GM18867 (cell line): ENCODE measurements at regions not wholly inside any gene's neighbourhood (a gene's known extent, or its start where the extent isn't known, plus 50 kb on each side); places are given as distances from the start of the nearest gene placed in this dataset.
A peak's percentile ranks its signal among the peaks of the same experiment; 100 is the strongest.
"Not testable (repeated sequence)": the region's sequence is repeated elsewhere in the genome, so short reads cannot be mapped to it uniquely, and the experiment has no call there.

Experiments used
- ATAC-seq: cut with Tn5 transposase; IDR thresholded peaks from one replicate; pipeline ENCODE4 v1.9.1; 2021; ENCODE audit warnings: mild to moderate bottlenecking, moderate library complexity; ENCODE audit not compliant: unreplicated experiment

DNA sequence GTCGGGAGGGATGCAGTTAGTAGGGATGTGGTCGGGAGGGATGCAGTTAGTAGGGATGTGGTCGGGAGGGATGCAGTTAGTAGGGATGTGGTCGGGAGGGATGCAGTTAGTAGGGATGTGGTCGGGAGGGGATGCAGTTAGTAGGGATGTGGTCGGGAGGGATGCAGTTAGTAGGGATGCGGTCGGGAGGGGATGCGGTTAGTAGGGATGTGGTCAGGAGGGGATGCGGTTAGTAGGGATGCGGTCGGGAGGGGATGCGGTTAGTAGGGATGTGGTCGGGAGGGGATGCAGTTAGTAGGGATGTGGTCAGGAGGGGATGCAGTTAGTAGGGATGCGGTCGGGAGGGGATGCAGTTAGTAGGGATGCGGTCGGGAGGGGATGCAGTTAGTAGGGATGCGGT lies 96.2 kb downstream of the BDH1 start:
- ATAC-seq, result not testable (repeated sequence)

- ATAC-seq, result no peak
Measured at GRCh38 chr3:197458906-197459470, 96.8 kb downstream of the BDH1 start.

DNA sequence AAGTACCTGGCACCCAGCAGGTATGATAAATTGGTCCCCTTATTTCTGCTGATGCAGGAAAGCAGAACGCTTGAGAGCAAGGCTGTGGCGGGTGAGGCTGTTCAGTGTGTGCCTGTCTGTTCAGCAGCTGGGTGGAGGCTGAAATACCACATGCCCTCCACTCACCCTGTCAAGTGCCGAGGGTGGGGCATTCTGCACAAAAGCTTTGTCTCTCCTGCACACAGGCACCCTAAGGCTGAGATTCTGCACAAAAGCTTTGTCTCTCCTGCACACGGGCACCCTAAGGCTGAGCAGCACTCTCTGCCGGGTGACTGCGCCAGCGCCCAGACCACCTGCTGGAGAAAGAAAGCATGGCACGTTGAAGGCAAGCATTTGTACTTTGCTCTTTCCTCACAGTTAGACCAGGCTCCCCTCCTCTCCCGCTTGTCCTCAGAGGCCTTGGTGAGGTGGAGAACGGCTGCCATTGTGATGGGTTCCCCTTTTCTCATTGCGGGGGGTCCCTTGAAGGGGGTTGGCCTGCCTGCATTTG lies 97.5 kb downstream of the BDH1 start:
- ATAC-seq, result peak; percentile 61

DNA sequence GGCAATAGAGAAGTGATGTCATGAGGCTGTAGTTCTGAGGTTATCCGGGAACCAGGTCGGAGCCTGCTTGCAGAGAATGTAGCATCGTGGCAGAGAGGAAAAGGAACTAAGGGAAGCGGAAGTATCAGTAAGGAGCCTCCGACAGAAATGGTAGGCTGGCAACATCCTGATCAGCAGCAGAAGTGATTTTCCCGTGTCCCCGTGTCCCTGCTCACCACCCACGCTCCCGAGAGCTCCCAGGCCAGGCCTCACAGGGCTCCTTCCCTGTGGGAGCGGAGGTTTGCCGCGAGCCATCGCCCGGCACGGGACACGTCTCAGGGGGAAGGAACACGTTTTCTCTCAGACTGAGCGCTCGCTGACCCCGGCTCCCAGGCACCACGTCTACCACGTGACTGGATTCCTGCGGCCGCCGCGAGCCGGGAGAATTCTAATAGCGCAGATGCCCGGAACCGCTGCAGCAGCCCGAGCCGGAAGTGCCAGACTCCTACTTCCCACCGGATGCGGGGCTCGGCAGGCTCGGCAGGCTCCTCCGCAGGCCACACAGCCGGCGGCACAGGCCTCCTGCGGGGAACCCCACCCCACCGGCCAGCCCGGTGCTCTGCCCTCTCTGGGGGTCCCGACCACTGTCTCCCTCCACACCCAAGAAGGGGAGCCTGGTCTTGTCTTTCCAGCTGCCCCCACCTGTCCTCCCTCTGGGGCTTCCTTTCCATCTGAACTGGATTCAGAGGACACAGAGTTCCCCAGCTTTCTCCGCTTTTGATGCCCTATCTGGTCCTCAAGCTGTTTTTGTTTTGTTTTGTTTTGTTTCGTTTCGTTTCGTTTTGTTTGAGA lies 99.3 kb downstream of the BDH1 start:
- no peak for ATAC-seq

DNA sequence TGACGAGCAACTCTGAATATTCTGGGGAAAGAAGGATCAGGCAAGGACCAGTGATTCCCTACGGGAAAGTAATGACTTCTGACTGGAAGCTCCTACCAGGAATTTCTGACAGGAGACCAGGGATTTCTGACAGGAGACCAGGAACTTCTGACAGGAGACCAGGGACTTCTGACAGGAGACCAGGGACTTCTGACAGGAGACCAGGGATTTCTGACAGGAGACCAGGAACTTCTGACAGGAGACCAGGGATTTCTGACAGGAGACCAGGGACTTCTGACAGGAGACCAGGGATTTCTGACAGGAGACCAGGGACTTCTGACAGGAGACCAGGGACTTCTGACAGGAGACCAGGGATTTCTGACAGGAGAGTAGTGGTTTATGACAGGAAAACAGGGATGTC lies 100.9 kb downstream of the BDH1 start:
- not testable (repeated sequence) for ATAC-seq

DNA sequence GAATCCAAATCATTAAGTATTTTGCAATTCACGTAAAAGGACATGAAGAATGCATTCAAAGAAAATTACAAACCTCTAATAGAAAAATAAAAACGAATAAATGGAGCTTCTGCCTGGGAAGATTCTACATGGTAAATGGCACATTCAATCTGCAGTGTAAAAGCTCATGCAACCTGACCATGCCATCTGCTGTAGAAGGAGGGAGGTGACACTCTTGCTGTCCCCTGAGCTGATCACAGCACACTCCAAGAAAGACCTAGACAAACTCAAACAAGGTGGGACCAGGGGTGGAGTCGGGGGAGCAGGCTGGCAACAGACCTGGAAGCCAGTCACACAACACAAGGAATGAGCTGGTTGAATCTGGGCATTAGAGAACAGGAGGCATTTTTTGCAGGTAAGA lies 101.8 kb downstream of the BDH1 start:
- no peak for ATAC-seq

- ATAC-seq, result no peak
Measured at GRCh38 chr3:197450810-197451209, 105.0 kb downstream of the BDH1 start.

DNA sequence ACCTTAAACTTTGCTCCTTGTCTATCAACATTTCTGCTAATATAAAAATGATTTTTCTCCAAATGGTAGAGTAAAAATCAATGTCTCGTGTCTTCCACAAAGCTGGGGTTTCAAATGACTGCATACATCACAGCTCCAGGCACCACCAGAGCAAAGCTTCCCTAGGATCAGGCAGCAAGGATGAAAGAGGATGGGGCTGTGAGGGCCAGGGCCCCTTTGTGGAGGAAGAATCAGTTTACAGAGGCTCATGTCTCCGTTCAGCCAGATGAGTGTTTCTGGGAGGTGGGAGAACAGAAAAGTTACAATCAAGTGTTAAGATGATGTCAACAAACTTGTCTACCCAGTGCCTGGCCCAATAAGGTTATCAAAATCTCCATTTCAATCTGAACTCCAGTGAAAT lies 105.5 kb downstream of the BDH1 start:
- ATAC-seq, result no peak

GRCh38 chr3:197449181-197449580 lies 106.6 kb downstream of the BDH1 start:
- not testable (repeated sequence) for ATAC-seq

DNA sequence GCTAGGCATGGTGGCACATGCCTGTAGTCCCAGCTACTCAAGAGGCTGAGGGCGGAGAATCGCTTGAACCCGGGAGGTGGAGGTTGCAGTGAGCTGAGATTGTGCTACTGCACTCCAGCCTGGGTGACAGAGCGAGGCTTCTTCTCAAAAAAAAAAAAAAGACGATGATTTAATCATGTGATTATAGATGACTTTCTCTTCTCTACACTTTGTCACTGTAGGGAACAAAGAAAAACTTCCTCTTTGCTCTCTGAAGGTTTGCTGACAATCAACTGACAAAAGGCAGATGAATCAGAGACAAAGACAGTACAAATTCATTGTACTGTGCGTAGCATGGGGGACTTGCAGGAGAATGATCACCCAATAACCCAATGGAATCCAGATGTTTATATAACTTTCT lies 108.0 kb downstream of the BDH1 start:
- not testable (repeated sequence) for ATAC-seq

DNA sequence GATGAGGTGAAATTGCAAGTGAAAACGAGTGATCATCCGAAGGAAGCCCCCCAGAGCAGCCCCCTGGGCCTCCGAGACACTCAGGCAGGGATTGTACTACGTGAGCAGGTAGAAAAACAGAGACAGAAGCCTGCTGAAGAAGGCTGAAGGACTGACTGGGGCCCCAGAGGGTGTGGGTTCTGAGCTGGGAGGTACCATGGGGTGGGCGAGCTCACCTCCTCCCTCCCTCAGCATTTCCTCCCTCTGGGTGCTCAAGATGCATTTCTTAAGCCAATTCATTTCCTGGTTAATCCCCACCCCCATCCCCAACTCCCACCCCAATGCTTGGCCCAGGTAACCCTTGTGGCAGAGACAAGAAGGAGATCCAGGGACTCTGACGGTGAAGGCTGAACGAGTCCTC lies 108.7 kb downstream of the BDH1 start:
- no peak for ATAC-seq

DNA sequence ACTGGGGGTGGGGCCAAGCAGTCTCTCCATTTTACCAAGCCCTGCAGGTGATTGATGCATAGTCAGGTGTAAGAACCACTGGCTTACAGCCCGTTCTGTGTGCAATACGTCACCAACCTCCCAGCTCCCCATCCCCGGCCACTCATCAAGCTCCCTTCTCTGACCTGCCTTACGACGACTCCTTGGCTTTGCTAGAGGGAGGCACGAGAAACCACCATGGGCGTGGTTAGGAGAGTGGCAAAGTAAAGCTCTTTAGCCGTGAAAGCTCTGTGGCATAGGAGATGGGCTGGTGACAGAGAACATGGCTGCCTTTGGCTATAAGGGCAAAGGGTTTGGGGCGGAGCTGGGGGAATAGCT lies 109.1 kb downstream of the BDH1 start:
- ATAC-seq, result no peak

DNA sequence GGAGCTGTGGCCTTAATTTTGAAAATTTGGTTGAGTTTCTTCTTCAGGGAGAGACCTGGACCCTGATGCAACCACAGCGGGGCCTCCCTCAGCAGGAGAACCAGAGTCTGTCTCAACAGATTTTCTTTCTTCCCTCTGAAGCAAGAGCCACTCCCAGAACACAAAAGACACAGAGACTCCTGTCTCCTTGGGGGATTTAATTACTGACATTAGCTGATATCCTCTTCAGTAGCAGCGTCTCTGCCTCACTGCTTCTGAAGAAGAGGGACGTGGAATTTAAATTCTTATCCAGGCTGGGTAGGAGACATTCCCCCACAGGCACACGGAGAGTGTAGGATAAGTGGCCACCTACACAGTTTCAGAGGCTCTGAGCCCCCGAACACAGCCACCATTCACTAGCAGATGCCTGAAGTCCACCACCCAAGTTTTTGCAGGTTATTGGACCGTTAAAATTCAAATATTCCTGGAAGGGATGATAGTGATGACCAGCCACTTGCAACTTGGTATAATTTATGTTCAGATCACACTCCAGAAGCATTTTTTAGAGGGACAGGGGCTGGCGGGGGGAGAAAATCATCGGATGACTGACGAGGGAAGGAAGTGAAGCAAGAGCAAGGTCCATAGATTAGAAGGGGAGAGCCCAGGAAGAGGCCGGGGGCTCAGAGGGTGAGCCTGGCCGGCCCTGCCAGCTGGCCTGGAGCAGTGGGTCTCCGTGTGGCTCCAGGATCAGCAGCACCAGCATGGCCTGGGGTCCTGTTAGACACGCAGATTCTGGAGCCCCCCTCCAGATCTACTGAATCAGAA lies 109.7 kb downstream of the BDH1 start:
- no peak for ATAC-seq

DNA sequence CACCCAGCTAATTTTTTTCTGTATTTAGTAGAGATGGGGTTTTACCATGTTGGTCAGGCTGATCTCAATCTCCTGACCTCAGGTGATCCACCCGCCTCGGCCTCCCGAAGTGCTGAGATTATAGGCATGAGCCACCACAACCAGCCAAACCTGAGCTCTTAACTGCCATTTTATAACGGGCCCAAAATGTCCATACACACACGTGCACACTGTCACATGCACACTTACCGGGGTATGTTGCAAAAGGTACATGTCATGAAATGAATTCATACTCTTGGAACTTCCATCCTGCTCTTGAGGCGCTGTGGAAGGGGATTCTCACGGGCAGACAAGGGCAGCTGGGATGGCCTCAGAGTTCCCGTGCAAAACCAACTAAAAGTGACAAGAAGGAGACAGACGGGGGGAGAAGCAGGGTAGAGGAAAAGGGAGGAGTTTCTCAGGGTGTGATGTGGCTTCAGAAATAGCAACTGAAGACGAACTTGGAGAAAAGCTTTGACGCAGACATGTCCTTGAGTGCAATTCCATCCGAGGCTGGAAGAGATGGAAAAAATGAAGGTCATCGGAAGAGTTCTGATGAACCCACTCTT lies 110.9 kb downstream of the BDH1 start:
- ATAC-seq, result no peak

DNA sequence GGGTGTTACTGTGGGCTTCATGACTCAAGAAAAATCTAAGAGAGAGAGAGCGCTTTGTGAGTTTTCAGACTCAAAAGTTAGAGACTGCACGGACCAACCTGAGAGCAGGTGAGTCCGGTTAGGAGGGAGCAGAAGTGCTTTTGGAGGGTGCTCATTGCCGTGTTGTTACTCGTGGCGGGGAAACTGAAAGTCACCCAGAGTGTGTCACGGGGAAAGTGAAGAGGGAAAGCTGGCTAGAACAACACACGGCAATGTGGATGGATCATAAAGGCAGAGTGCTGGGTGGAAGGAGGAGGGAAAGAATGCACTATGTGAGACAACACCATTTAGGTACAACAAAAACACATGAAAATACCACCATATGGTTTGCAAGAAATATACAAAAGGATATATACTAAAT lies 112.3 kb downstream of the BDH1 start:
- no peak for ATAC-seq

GRCh38 chr3:197440717-197441303 lies 115.0 kb downstream of the BDH1 start:
- no peak for ATAC-seq

- no peak for ATAC-seq
Measured at GRCh38 chr3:197438906-197439305, 116.9 kb downstream of the BDH1 start.

GRCh38 chr3:197435426-197435825 lies 120.3 kb downstream of the BDH1 start:
- ATAC-seq, result no peak

DNA sequence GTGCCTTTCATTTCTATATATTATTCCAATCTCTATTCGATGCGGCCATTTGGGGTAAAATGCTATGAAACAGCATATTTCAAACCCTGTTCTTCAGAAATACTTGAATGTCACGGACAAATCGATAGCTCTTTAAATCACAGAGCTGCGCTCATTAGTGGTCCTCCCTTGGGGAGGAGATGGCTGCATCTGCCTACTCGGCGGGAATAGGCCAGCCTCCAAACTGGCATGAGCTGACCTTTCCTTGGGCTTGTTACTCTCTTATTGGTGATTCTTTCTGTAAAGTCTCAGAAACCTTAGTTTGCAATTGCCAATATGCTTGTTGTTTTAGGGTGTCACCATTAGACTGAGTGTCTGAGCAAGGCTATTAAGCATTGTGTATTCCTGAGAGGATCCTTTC lies 120.9 kb downstream of the BDH1 start:
- no peak for ATAC-seq

DNA sequence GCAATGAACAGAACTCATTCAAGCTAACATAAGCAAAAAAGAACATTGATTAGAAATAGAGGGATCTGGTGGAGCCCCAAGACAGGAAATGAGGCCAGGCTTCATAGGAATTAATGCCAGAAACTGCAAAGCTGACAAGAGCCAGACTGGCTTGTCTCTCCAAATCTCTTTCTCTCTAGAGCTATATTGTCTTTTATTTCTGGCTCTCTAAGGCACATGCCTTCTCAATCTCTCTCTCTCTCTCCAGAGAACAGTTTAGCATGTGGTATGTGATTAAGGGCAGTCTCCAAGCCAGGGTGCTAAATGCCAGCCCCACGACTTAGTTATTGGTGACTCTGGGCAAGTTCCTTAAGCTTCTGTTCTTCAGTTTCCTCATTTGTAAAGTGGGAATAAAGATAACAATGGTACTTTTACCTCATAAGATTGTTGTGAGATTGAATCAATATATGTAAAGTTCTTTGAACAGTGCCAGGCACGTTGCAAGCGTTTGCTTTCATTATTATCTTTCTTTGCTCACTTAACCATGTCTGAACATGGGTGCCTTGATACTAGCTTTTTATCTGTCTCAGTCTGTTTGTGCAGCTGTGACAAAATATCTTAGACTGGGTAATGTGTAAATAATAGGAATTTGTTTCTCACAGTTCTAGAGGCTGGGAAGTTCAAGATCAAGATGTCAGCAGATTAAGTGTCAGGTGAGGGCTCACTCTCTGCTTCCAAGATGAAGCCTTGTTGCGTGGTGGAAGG lies 123.2 kb downstream of the BDH1 start:
- no peak for ATAC-seq
